Hepatic stellate cell (primary cell): ENCODE measurements at regions not wholly inside any gene's neighbourhood (a gene's known extent, or its start where the extent isn't known, plus 50 kb on each side); places are given as distances from the start of the nearest gene placed in this dataset.
A peak's percentile ranks its signal among the peaks of the same experiment; 100 is the strongest.

Experiments used
- DNase-seq: peaks from one replicate; pipeline ENCODE4 v3.0.0; 2011; ENCODE audit warnings: low spot score

GRCh38 chr16:79790854-79791253, 190.3 kb upstream of the MAF start:
- DNase-seq, result no peak

- DNase-seq, result no peak
Observed at GRCh38 chr16:79788949-79789348, 188.4 kb upstream of the MAF start.

- no peak for DNase-seq
Observed at GRCh38 chr16:79786389-79786788, 185.9 kb upstream of the MAF start.

- no peak for DNase-seq
Observed at GRCh38 chr16:79784007-79784406, 183.5 kb upstream of the MAF start.

- no peak for DNase-seq
Observed at GRCh38 chr16:79777679-79778078, 177.1 kb upstream of the MAF start.

- peak; percentile 63 for DNase-seq
Observed at GRCh38 chr16:79776243-79776847, 175.8 kb upstream of the MAF start.

GRCh38 chr16:79772784-79773183, 172.2 kb upstream of the MAF start:
- DNase-seq, result no peak

- DNase-seq, result no peak
Observed at GRCh38 chr16:79772048-79772447, 171.5 kb upstream of the MAF start.

- DNase-seq, result peak; percentile 89
Observed at GRCh38 chr16:79770244-79771064, 169.9 kb upstream of the MAF start.

GRCh38 chr16:79769928-79770243, 169.3 kb upstream of the MAF start:
- no peak for DNase-seq

- no peak for DNase-seq
Observed at GRCh38 chr16:79769270-79769927, 168.9 kb upstream of the MAF start.

- DNase-seq, result no peak
Observed at GRCh38 chr16:79768276-79768970, 167.9 kb upstream of the MAF start.

GRCh38 chr16:79767421-79768275, 167.1 kb upstream of the MAF start:
- DNase-seq, result peak; percentile 34

- DNase-seq, result no peak
Observed at GRCh38 chr16:79765901-79766394, 165.4 kb upstream of the MAF start.

GRCh38 chr16:79765431-79765830, 164.9 kb upstream of the MAF start:
- no peak for DNase-seq

GRCh38 chr16:79764415-79765110, 164.0 kb upstream of the MAF start:
- DNase-seq, result no peak

- DNase-seq, result no peak
Observed at GRCh38 chr16:79762217-79762616, 161.7 kb upstream of the MAF start.

- no peak for DNase-seq
Observed at GRCh38 chr16:79758615-79759346, 158.2 kb upstream of the MAF start.

GRCh38 chr16:79757968-79758367, 157.4 kb upstream of the MAF start:
- DNase-seq, result no peak

- no peak for DNase-seq
Observed at GRCh38 chr16:79757163-79757562, 156.6 kb upstream of the MAF start.
